ENCODE measurements at regions not wholly inside any gene's neighbourhood (a gene's known extent, or its start where the extent isn't known, plus 50 kb on each side); places are given as distances from the start of the nearest gene placed in this dataset.
"Not testable (repeated sequence)": the region's sequence is repeated elsewhere in the genome, so short reads cannot be mapped to it uniquely, and the experiment has no call there.

DNA sequence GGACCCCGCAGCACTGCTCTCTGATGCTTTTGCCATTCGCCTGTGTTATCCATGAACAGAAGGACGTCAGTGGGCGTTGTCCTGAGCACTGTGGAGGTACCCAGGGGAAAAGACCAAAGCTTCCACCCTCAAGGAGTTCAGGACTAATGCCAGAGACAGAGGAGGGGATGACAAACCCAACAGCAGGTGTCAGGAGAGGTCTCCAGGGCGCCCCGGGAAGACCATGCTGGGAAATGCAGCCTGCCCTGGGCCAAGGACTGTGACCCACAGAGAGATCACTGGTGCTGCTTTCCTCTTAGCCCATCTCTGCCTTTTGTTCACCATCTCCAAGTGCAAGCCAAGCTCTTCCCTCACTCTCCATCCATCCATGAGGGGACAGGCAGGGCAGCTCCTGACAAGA lies 166.8 kb upstream of the PFKP start:
- H3K4me3 Mint-ChIP-seq = no peak overlapping the region
- ATAC-seq (ENCODE audit: low read depth in 2 of 2) = no peak
- H3K27ac Mint-ChIP-seq = no peak overlapping the region
- no peaks in the 10 kb centered on the region for H3K4me1 Mint-ChIP-seq
- H3K27me3 ChIP-seq (ENCODE audit: control insufficient read depth, insufficient read depth, low read length) = no peaks in the 10 kb centered on the region
- H3K36me3 Mint-ChIP-seq = no peaks in the 10 kb centered on the region
- peaks cover 17% of the 10 kb centered on the region for H3K27me3 Mint-ChIP-seq
- H3K9me3 ChIP-seq (ENCODE audit: control insufficient read depth in 2 of 2, low read length in 2 of 2) = no peaks in the 10 kb centered on the region
- H3K27ac ChIP-seq (ENCODE audit: insufficient read depth, low read length, poor library complexity, severe bottlenecking) = no peak overlapping the region
- H3K9me3 Mint-ChIP-seq = peaks cover 0 to 6% (median 0%) of the 10 kb centered on the region in 7 donors
- no peak overlapping the region for H3K4me3 ChIP-seq (ENCODE audit: low read depth, low read length)
- H3K4me1 ChIP-seq (ENCODE audit: control insufficient read depth, insufficient read depth, low read length, poor library complexity, severe bottlenecking) = no peaks in the 10 kb centered on the region
- no peak for DNase-seq
- H3K36me3 ChIP-seq (ENCODE audit: control insufficient read depth, insufficient read depth, low read length) = no peaks in the 10 kb centered on the region

DNA sequence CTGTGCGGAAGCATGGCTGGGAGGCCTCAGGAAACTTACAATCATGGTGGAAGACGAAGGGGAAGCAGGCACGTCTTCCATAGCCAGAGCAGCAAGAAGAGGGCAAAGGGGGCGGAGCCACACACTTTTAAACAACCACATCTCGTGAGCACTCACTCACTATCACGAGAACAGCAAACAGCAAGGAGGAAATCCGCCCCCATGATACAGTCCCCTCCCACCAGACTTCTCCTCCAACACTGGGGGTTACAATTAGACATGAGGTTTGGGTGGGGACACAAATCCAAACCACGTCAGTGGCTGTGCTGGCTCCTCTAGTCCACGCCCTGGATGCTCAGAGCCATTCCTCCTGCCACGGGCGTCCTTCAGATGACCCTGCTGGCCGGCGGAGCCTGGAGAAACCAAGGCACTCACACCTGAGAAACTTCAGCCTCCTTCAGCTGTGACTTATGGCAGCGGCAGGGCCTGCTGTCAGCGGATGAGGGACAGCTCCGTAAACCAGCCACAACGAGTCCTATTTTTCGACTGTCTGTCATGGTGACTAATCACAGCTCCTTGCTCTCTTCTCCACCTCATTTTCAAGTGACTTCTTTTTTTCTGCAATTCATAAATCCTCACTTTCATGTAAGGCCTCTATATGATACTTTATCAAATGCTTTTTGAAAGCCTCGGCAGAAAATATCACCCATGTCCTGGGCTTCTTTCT lies 167.9 kb upstream of the PFKP start:
- Mint-ChIP-seq H3K27me3 (peaks cover 17% of the 10 kb centered on the region), H3K36me3 (no peaks in the 10 kb centered on the region), H3K4me1 (no peaks in the 10 kb centered on the region), H3K27ac (no peak overlapping the region), H3K9me3 (peaks cover 0 to 6% (median 0%) of the 10 kb centered on the region in 7 donors), H3K4me3 (no peak overlapping the region)
- Histone ChIP-seq H3K4me1 (ENCODE audit: control insufficient read depth, insufficient read depth, low read length, poor library complexity, severe bottlenecking) (no peaks in the 10 kb centered on the region), H3K36me3 (ENCODE audit: control insufficient read depth, insufficient read depth, low read length) (no peaks in the 10 kb centered on the region), H3K9me3 (ENCODE audit: control insufficient read depth in 2 of 2, low read length in 2 of 2) (no peaks in the 10 kb centered on the region), H3K27me3 (ENCODE audit: control insufficient read depth, insufficient read depth, low read length) (no peaks in the 10 kb centered on the region), H3K27ac (ENCODE audit: insufficient read depth, low read length, poor library complexity, severe bottlenecking) (no peak overlapping the region), H3K4me3 (ENCODE audit: low read depth, low read length) (no peak overlapping the region)
- DNase-seq (no peak), ATAC-seq (ENCODE audit: low read depth in 2 of 2) (no peak)

DNA sequence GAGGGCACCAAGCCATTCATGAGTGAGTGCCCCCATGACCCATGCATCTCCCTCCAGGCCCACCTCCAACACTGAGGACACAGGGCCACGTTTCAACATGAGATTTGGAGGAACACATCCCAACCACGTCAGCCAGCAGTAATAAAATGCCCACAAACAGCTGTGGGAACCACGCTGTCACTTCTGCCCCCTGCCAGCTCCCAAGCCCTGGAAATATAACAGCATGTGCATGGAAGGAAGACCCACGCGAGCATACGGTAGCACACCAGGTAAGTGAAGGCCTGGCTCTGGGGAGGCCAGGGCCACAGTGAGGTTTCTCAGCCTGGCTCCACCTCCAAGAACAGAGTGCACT lies 168.9 kb upstream of the PFKP start:
- peaks cover 0 to 6% (median 0%) of the 10 kb centered on the region in 7 donors for H3K9me3 Mint-ChIP-seq
- Histone ChIP-seq H3K27me3 (ENCODE audit: control insufficient read depth, insufficient read depth, low read length) (no peaks in the 10 kb centered on the region), H3K4me1 (ENCODE audit: control insufficient read depth, insufficient read depth, low read length, poor library complexity, severe bottlenecking) (no peaks in the 10 kb centered on the region), H3K27ac (ENCODE audit: insufficient read depth, low read length, poor library complexity, severe bottlenecking) (no peak overlapping the region), H3K4me3 (ENCODE audit: low read depth, low read length) (no peak overlapping the region), H3K9me3 (ENCODE audit: control insufficient read depth in 2 of 2, low read length in 2 of 2) (no peaks in the 10 kb centered on the region), H3K36me3 (ENCODE audit: control insufficient read depth, insufficient read depth, low read length) (no peaks in the 10 kb centered on the region)
- no peaks in the 10 kb centered on the region for H3K4me1 Mint-ChIP-seq
- no peak for ATAC-seq (ENCODE audit: low read depth in 2 of 2)
- H3K4me3 Mint-ChIP-seq = no peak overlapping the region
- no peaks in the 10 kb centered on the region for H3K36me3 Mint-ChIP-seq
- no peak for DNase-seq
- H3K27ac Mint-ChIP-seq = no peak overlapping the region
- peaks cover 11% of the 10 kb centered on the region for H3K27me3 Mint-ChIP-seq

DNA sequence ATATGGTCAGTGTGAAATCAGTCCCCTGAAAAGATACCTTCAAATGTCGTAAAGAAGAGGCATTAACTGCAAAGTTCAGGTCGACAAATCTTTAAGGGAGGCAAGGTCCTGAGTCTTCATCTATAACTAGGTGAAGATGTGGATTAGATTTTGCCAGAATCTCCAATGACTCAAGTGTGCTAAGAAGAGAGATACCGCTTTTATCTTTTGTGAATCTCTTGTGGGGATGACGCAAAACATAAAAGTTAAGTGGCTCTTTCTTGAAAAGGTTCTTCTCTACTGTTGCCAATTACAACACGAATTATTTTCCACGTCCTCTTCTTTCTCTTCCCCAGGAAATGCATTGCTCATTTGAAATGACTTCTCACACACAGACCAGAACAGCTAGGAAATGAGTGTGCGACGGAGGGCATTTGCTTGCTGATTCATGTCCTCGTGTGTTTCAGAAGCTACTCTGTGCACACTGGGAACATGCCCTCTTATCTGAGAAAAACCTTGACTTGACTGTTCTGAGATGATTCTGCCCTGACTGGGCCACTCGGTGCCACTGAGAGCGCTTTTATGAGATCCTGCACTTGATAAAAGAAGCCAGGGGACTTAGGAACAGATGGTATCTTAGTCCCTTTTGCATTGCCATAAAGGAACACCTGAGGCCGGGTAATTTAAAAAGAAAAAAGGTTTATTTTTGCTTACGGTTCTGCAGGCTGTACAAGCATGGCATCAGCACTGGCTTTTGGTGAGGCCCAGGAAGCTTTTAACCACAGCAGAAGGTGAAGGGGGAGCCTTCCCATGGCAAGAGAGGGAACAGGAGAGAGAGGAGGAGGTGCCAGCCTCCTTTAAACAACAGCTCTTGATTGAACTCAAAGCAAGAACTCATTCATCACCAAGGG lies 169.5 kb upstream of the PFKP start:
- Histone ChIP-seq H3K4me3 (ENCODE audit: low read depth, low read length) (no peak overlapping the region), H3K9me3 (ENCODE audit: control insufficient read depth in 2 of 2, low read length in 2 of 2) (no peaks in the 10 kb centered on the region), H3K27ac (ENCODE audit: insufficient read depth, low read length, poor library complexity, severe bottlenecking) (no peak overlapping the region), H3K36me3 (ENCODE audit: control insufficient read depth, insufficient read depth, low read length) (no peaks in the 10 kb centered on the region), H3K27me3 (ENCODE audit: control insufficient read depth, insufficient read depth, low read length) (no peaks in the 10 kb centered on the region), H3K4me1 (ENCODE audit: control insufficient read depth, insufficient read depth, low read length, poor library complexity, severe bottlenecking) (no peaks in the 10 kb centered on the region)
- Mint-ChIP-seq H3K36me3 (no peaks in the 10 kb centered on the region), H3K4me3 (no peak overlapping the region), H3K27me3 (peaks cover 9% of the 10 kb centered on the region), H3K9me3 (peaks cover 0 to 4% (median 0%) of the 10 kb centered on the region in 7 donors), H3K4me1 (no peaks in the 10 kb centered on the region), H3K27ac (no peak overlapping the region)
- ATAC-seq (ENCODE audit: low read depth in 2 of 2) (no peak), DNase-seq (no peak)

DNA sequence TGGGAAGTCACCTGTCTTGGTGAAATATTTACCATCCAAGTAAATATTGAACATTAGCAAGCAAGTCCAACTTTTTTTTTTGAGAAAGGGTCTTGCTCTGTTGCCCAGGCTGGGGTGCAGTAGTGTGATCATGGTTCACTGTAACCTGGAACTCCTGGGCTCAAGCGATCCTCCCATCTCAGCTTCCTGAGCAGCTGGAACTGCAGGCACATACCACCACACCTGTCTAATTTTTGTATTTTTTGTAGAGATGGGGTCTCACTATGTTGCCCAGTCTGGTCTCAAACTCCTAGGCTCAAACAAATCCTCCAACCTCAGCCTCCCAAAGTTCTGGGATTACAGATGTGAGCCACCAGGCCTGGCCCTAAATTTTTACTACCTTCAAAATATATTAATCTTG lies 171.0 kb upstream of the PFKP start:
- H3K9me3 Mint-ChIP-seq; H3K9me3 ChIP-seq (ENCODE audit: control insufficient read depth in 2 of 2, low read length in 2 of 2); H3K27ac Mint-ChIP-seq; H3K27me3 Mint-ChIP-seq; H3K4me1 Mint-ChIP-seq; H3K27ac ChIP-seq (ENCODE audit: insufficient read depth, low read length, poor library complexity, severe bottlenecking); H3K36me3 Mint-ChIP-seq; H3K27me3 ChIP-seq (ENCODE audit: control insufficient read depth, insufficient read depth, low read length); ATAC-seq (ENCODE audit: low read depth in 2 of 2); H3K4me1 ChIP-seq (ENCODE audit: control insufficient read depth, insufficient read depth, low read length, poor library complexity, severe bottlenecking); H3K36me3 ChIP-seq (ENCODE audit: control insufficient read depth, insufficient read depth, low read length); H3K4me3 ChIP-seq (ENCODE audit: low read depth, low read length); H3K4me3 Mint-ChIP-seq; DNase-seq: not testable (repeated sequence)

DNA sequence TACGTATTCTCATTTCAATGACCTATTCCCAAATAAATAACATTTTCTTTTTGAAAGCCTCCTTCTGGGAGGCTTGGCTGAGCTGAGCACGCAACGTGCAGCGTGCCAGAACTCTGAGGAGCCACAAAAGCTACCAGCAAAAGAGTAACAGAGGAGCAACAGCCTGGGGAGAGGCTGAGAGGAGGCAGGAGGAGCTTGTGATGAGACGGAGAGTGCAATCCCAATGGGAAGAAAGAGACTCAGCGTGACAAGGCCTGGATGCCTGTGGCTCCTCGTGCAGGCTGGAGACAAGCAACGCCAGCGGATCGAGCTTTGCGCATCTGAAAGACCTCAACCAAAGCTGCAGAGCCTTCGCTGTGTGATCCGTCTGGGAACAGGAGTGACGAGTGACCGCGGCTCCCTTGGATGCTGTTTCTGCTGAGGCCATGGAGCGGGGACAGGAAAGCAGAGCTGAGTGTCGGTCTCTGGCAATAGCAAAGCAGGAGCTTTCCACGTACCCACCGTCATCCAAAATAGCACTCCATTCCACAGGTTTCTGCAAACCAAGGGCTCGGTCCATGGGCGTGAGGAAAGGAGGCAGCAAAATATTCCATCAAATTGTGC lies 171.7 kb upstream of the PFKP start:
- H3K4me3 Mint-ChIP-seq = no peak overlapping the region
- no peaks in the 10 kb centered on the region for H3K4me1 Mint-ChIP-seq
- Histone ChIP-seq H3K9me3 (ENCODE audit: control insufficient read depth in 2 of 2, low read length in 2 of 2) (no peaks in the 10 kb centered on the region), H3K27me3 (ENCODE audit: control insufficient read depth, insufficient read depth, low read length) (no peaks in the 10 kb centered on the region), H3K4me3 (ENCODE audit: low read depth, low read length) (no peak overlapping the region), H3K36me3 (ENCODE audit: control insufficient read depth, insufficient read depth, low read length) (no peaks in the 10 kb centered on the region), H3K27ac (ENCODE audit: insufficient read depth, low read length, poor library complexity, severe bottlenecking) (no peak overlapping the region), H3K4me1 (ENCODE audit: control insufficient read depth, insufficient read depth, low read length, poor library complexity, severe bottlenecking) (no peaks in the 10 kb centered on the region)
- H3K27ac Mint-ChIP-seq = no peak overlapping the region
- H3K9me3 Mint-ChIP-seq = peaks cover 0 to 4% (median 0%) of the 10 kb centered on the region in 7 donors
- no peak for ATAC-seq (ENCODE audit: low read depth in 2 of 2)
- DNase-seq = no peak
- peaks cover 9% of the 10 kb centered on the region for H3K27me3 Mint-ChIP-seq
- H3K36me3 Mint-ChIP-seq = no peaks in the 10 kb centered on the region

DNA sequence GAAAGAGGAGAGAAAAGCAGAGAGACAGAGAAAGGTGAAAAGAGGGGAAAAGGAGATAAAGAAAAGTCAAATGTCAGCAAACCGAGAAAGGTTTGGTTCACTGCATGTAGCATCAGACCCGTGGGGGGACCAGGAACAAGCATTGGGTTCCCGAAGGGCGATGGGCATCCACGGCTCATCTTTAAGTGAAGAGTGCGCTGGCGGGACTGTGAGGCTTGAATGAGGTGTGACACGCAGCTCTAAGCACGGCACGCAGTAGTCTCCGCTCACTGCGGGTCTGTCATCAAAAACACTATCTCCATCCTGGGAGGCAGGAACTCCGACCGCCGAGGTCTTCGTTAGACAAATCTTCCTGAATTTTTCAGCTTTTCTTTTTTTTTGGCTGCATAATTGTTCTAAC lies 173.4 kb upstream of the PFKP start:
- H3K27ac ChIP-seq (ENCODE audit: insufficient read depth, low read length, poor library complexity, severe bottlenecking) = no peak overlapping the region
- no peaks in the 10 kb centered on the region for H3K9me3 ChIP-seq (ENCODE audit: control insufficient read depth in 2 of 2, low read length in 2 of 2)
- H3K4me3 Mint-ChIP-seq = no peak overlapping the region
- peaks cover 0 to 4% (median 0%) of the 10 kb centered on the region in 7 donors for H3K9me3 Mint-ChIP-seq
- no peaks in the 10 kb centered on the region for H3K36me3 Mint-ChIP-seq
- H3K27me3 ChIP-seq (ENCODE audit: control insufficient read depth, insufficient read depth, low read length) = no peaks in the 10 kb centered on the region
- DNase-seq = no peak
- no peak for ATAC-seq (ENCODE audit: low read depth in 2 of 2)
- no peaks in the 10 kb centered on the region for H3K4me1 Mint-ChIP-seq
- H3K27me3 Mint-ChIP-seq = peaks cover 9% of the 10 kb centered on the region
- H3K4me1 ChIP-seq (ENCODE audit: control insufficient read depth, insufficient read depth, low read length, poor library complexity, severe bottlenecking) = no peaks in the 10 kb centered on the region
- H3K27ac Mint-ChIP-seq = no peak overlapping the region
- no peaks in the 10 kb centered on the region for H3K36me3 ChIP-seq (ENCODE audit: control insufficient read depth, insufficient read depth, low read length)
- no peak overlapping the region for H3K4me3 ChIP-seq (ENCODE audit: low read depth, low read length)
